Fibroblast of mammary gland (primary cell): ENCODE measurements at regions not wholly inside any gene's neighbourhood (a gene's known extent, or its start where the extent isn't known, plus 50 kb on each side); places are given as distances from the start of the nearest gene placed in this dataset.

ENCODE experiments used
- DNase-seq: peaks from one replicate; pipeline ENCODE4 v3.0.0-alpha.2; 2010; ENCODE audit warnings: low read depth
- H3K4me3 ChIP-seq: 2 replicates; pipeline ENCODE4 v1.5.1; 2011; ENCODE audit warnings: low read depth, mild to moderate bottlenecking, low read length, moderate library complexity; ENCODE audit not compliant: control insufficient read depth
- CTCF ChIP-seq: conservative IDR thresholded peaks from 2 replicates; pipeline ENCODE4 v1.5.1; 2011; ENCODE audit warnings: low read depth, low read length, inconsistent platforms; ENCODE audit not compliant: control insufficient read depth, insufficient read depth

GRCh38 chr12:63318313-63318712 is 167.3 kb upstream of the AVPR1A start:
- H3K4me3 ChIP-seq = no peak overlapping the region
- DNase-seq = no peak
- TF ChIP-seq CTCF = no peak

- no peak for TF ChIP-seq CTCF
Measured at GRCh38 chr12:63317880-63318279, 166.9 kb upstream of the AVPR1A start.

GRCh38 chr12:63317286-63317846 is 166.4 kb upstream of the AVPR1A start:
- DNase-seq = no peak
- no peak for TF ChIP-seq CTCF

More at GRCh38 chr12:63317880-63318279, 166.9 kb upstream of the AVPR1A start:
- no peak overlapping the region for H3K4me3 ChIP-seq
- DNase-seq = no peak

GRCh38 chr12:63313139-63313538 is 162.1 kb upstream of the AVPR1A start:
- H3K4me3 ChIP-seq = no peak overlapping the region
- DNase-seq = no peak
- no peak for TF ChIP-seq CTCF

More at GRCh38 chr12:63317286-63317846, 166.4 kb upstream of the AVPR1A start:
- no peak overlapping the region for H3K4me3 ChIP-seq

GRCh38 chr12:63308671-63309070 is 157.7 kb upstream of the AVPR1A start:
- TF ChIP-seq CTCF = no peak
- H3K4me3 ChIP-seq = no peak overlapping the region

GRCh38 chr12:63307849-63308248 is 156.8 kb upstream of the AVPR1A start:
- no peak for DNase-seq
- H3K4me3 ChIP-seq = no peak overlapping the region
- TF ChIP-seq CTCF = no peak

More at GRCh38 chr12:63308671-63309070, 157.7 kb upstream of the AVPR1A start:
- peak; percentile 50 for DNase-seq
